ENCODE measurements at regions not wholly inside any gene's neighbourhood (a gene's known extent, or its start where the extent isn't known, plus 50 kb on each side); places are given as distances from the start of the nearest gene placed in this dataset.

- H3F3A ChIP-seq (ENCODE audit: insufficient read depth) = no peaks in the 10 kb centered on the region
- no peaks in the 10 kb centered on the region for H3K27me3 ChIP-seq (ENCODE audit: low read length)
- H3K36me3 ChIP-seq (ENCODE audit: low read length) = no peaks in the 10 kb centered on the region
- no peak overlapping the region for H3K4me3 ChIP-seq (ENCODE audit: insufficient read depth, low read length, poor library complexity, severe bottlenecking)
- TF ChIP-seq CTCF (IDR thresholded peaks at IDR 0.05; ENCODE audit: insufficient read depth, low read length, poor library complexity, severe bottlenecking) (no peak), EZH2phosphoT487 (conservative IDR thresholded peaks at IDR 0.05; ENCODE audit: low read length) (no peak)
- no peak overlapping the region for H3K27ac ChIP-seq (ENCODE audit: low read depth, low read length)
- no peaks in the 10 kb centered on the region for H3K9me3 ChIP-seq (ENCODE audit: insufficient read depth, low read length)
- H3K9ac ChIP-seq (ENCODE audit: low read length) = no peak overlapping the region
- H4K20me1 ChIP-seq (ENCODE audit: low read depth, low read length) = no peaks in the 10 kb centered on the region
- H2AFZ ChIP-seq (ENCODE audit: low read depth, low read length, severe bottlenecking) = no peak overlapping the region
- no peaks in the 10 kb centered on the region for H3K9me2 ChIP-seq (replicated peaks; ENCODE audit: insufficient read depth, low read length)
- H3K79me2 ChIP-seq (ENCODE audit: insufficient read depth, low read length) = no peaks in the 10 kb centered on the region
- H3K4me2 ChIP-seq (ENCODE audit: low read depth, low read length, poor library complexity, severe bottlenecking) = no peak overlapping the region
Observed at GRCh38 chr13:74703855-74704387, 569.7 kb upstream of the KLF12 start.

- H3K9me3 ChIP-seq (ENCODE audit: insufficient read depth, low read length) = no peaks in the 10 kb centered on the region
- no peaks in the 10 kb centered on the region for H3K9me2 ChIP-seq (replicated peaks; ENCODE audit: insufficient read depth, low read length)
- H4K20me1 ChIP-seq (ENCODE audit: low read depth, low read length) = no peaks in the 10 kb centered on the region
- no peaks in the 10 kb centered on the region for H3K27me3 ChIP-seq (ENCODE audit: low read length)
- H3F3A ChIP-seq (ENCODE audit: insufficient read depth) = no peaks in the 10 kb centered on the region
- H3K27ac ChIP-seq (ENCODE audit: low read depth, low read length) = no peak overlapping the region
- H3K9ac ChIP-seq (ENCODE audit: low read length) = no peak overlapping the region
- H3K79me2 ChIP-seq (ENCODE audit: insufficient read depth, low read length) = no peaks in the 10 kb centered on the region
- TF ChIP-seq EZH2phosphoT487 (conservative IDR thresholded peaks at IDR 0.05; ENCODE audit: low read length) (no peak), CTCF (IDR thresholded peaks at IDR 0.05; ENCODE audit: insufficient read depth, low read length, poor library complexity, severe bottlenecking) (no peak)
- H3K36me3 ChIP-seq (ENCODE audit: low read length) = no peaks in the 10 kb centered on the region
- H3K4me3 ChIP-seq (ENCODE audit: insufficient read depth, low read length, poor library complexity, severe bottlenecking) = no peak overlapping the region
- H2AFZ ChIP-seq (ENCODE audit: low read depth, low read length, severe bottlenecking) = no peak overlapping the region
- no peak overlapping the region for H3K4me2 ChIP-seq (ENCODE audit: low read depth, low read length, poor library complexity, severe bottlenecking)
Observed at GRCh38 chr13:74696148-74696922, 562.1 kb upstream of the KLF12 start.

- no peak overlapping the region for H3K4me3 ChIP-seq (ENCODE audit: insufficient read depth, low read length, poor library complexity, severe bottlenecking)
- H3K9me3 ChIP-seq (ENCODE audit: insufficient read depth, low read length) = no peaks in the 10 kb centered on the region
- no peaks in the 10 kb centered on the region for H3K9me2 ChIP-seq (replicated peaks; ENCODE audit: insufficient read depth, low read length)
- H3K79me2 ChIP-seq (ENCODE audit: insufficient read depth, low read length) = no peaks in the 10 kb centered on the region
- H3K36me3 ChIP-seq (ENCODE audit: low read length) = no peaks in the 10 kb centered on the region
- H3K27ac ChIP-seq (ENCODE audit: low read depth, low read length) = no peak overlapping the region
- no peak for TF ChIP-seq CTCF (IDR thresholded peaks at IDR 0.05; ENCODE audit: insufficient read depth, low read length, poor library complexity, severe bottlenecking)
- no peak for TF ChIP-seq EZH2phosphoT487 (conservative IDR thresholded peaks at IDR 0.05; ENCODE audit: low read length)
- no peak overlapping the region for H2AFZ ChIP-seq (ENCODE audit: low read depth, low read length, severe bottlenecking)
- no peak overlapping the region for H3K9ac ChIP-seq (ENCODE audit: low read length)
- H3K27me3 ChIP-seq (ENCODE audit: low read length) = no peaks in the 10 kb centered on the region
- H4K20me1 ChIP-seq (ENCODE audit: low read depth, low read length) = no peaks in the 10 kb centered on the region
- no peak overlapping the region for H3K4me2 ChIP-seq (ENCODE audit: low read depth, low read length, poor library complexity, severe bottlenecking)
- no peaks in the 10 kb centered on the region for H3F3A ChIP-seq (ENCODE audit: insufficient read depth)
Observed at GRCh38 chr13:74695021-74695800, 561.0 kb upstream of the KLF12 start.

Measured in SU-DHL-6 (cell line).